SK-N-SH (cell line): ENCODE measurements at regions not wholly inside any gene's neighbourhood (a gene's known extent, or its start where the extent isn't known, plus 50 kb on each side); places are given as distances from the start of the nearest gene placed in this dataset.

ENCODE experiments used
- CTCF ChIA-PET: fragments of 300-600, 350-600 bp; formaldehyde crosslinking; extraction: SDS; loops from one replicate; lab custom pipeline; 2021; lab: Yijun Ruan, JAX
- POLR2A ChIA-PET: fragments of 350-600 bp; sonication (Branson Sonifier 250); formaldehyde crosslinking; extraction: SDS; loops from one replicate; lab custom pipeline; 2020; ENCODE audit warnings: antibody characterized with exemption, inconsistent platforms; lab: Yijun Ruan, JAX
- DNase-seq: peaks from one replicate; pipeline ENCODE4 v3.0.0; 2012
- H2AFZ ChIP-seq: fragments of 200-600 bp; sonication (generic); 2 replicates; pipeline ENCODE4 v1.8.1; 2016; ENCODE audit warnings: antibody characterized with exemption, mild to moderate bottlenecking, low read depth
- H3F3A ChIP-seq: fragments of 200-600 bp; sonication (generic); replicated peaks from 2 replicates; pipeline ENCODE3; 2016; ENCODE audit warnings: antibody characterized with exemption, mild to moderate bottlenecking; ENCODE audit not compliant: insufficient read depth
- H3K27ac ChIP-seq, 2 experiments: fragments of 200-500 bp in 1 of 2; fragments of 200-600 bp in 1 of 2; sonication (Bioruptor generic) in 1 of 2; sonication (generic), shearing (Covaris generic) in 1 of 2; 2 replicates each; pipeline versions ENCODE4 v1.5.1 to v1.6.1; 2014 to 2016; ENCODE audit warnings: low read depth in 2 of 2, inconsistent platforms in 1 of 2, low read length in 1 of 2, mild to moderate bottlenecking in 1 of 2, mixed read lengths in 1 of 2
- H3K27me3 ChIP-seq: fragments of 200-600 bp; sonication (generic), shearing (Covaris generic); 2 replicates; pipeline ENCODE4 v1.6.1; 2016; ENCODE audit warnings: mixed run types; ENCODE audit not compliant: insufficient read depth
- H3K36me3 ChIP-seq, 2 experiments: fragments of 200-500 bp in 1 of 2; fragments of 200-600 bp in 1 of 2; sonication (Bioruptor generic) in 1 of 2; sonication (generic) in 1 of 2; replicated peaks in 1 of 2; 2 replicates each; pipeline versions ENCODE3 to v1.5.1; 2014 to 2016; ENCODE audit warnings: low read length in 1 of 2, mild to moderate bottlenecking in 1 of 2; ENCODE audit not compliant: insufficient read depth in 2 of 2, control insufficient read depth in 1 of 2
- H3K4me1 ChIP-seq, 2 experiments: fragments of 200-500 bp in 1 of 2; fragments of 200-600 bp in 1 of 2; sonication (Bioruptor generic) in 1 of 2; sonication (generic), shearing (Covaris generic) in 1 of 2; 2 replicates each; pipeline versions ENCODE4 v1.5.1 to v1.6.1; 2014 to 2016; ENCODE audit warnings: low read depth in 1 of 2, low read length in 1 of 2, mixed run types in 1 of 2; ENCODE audit not compliant: insufficient read depth in 2 of 2, control insufficient read depth in 1 of 2
- H3K4me2 ChIP-seq: fragments of 200-600 bp; sonication (generic), shearing (Covaris generic); 2 replicates; pipeline ENCODE4 v1.6.1; 2017; ENCODE audit warnings: mixed run types
- H3K4me3 ChIP-seq, 2 experiments: fragments of 200-500 bp in 1 of 2; fragments of 200-600 bp in 1 of 2; sonication (Bioruptor generic) in 1 of 2; sonication (generic), shearing (Covaris generic) in 1 of 2; 2 replicates each; pipeline versions ENCODE4 v1.5.1 to v1.8.1; 2014 to 2016; ENCODE audit warnings: low read depth in 2 of 2, inconsistent platforms in 1 of 2, low read length in 1 of 2, mild to moderate bottlenecking in 1 of 2, mixed read lengths in 1 of 2, moderate library complexity in 1 of 2
- H3K79me2 ChIP-seq: fragments of 200-600 bp; sonication (generic); 2 replicates; pipeline ENCODE4 v1.8.1; 2017; ENCODE audit warnings: mild to moderate bottlenecking; ENCODE audit not compliant: insufficient read depth
- H3K9ac ChIP-seq: fragments of 200-600 bp; sonication (generic); 2 replicates; pipeline ENCODE4 v1.6.1; 2017; ENCODE audit warnings: mixed run types
- H3K9me2 ChIP-seq: fragments of 200-600 bp; sonication (generic); 2 replicates; pipeline ENCODE4 v1.6.1; 2017; ENCODE audit warnings: mixed run types
- H3K9me3 ChIP-seq: fragments of 200-600 bp; sonication (generic); 2 replicates; pipeline ENCODE4 v1.6.1; 2017; ENCODE audit warnings: mixed run types, mild to moderate bottlenecking, moderate library complexity
- H4K20me1 ChIP-seq: fragments of 200-600 bp; sonication (generic); 2 replicates; pipeline ENCODE4 v1.6.1; 2017; ENCODE audit warnings: mild to moderate bottlenecking, mixed run types; ENCODE audit not compliant: insufficient read depth
- CHD2 ChIP-seq: fragments of 150-350 bp; IDR thresholded peaks from 2 replicates; pipeline ENCODE4 v1.6.1; 2018; ENCODE audit warnings: low read length; ENCODE audit not compliant: partially characterized antibody
- EZH2phosphoT487 ChIP-seq: fragments of 200-600 bp; sonication (generic); IDR thresholded peaks from 2 replicates; pipeline ENCODE4 v1.6.1; 2017; ENCODE audit warnings: low read depth, mixed run types, mild to moderate bottlenecking, antibody characterized with exemption, moderate library complexity, borderline replicate concordance
- FOSL2 ChIP-seq: IDR thresholded peaks from 2 replicates; pipeline ENCODE4 v1.4.0; 2012; ENCODE audit warnings: low read depth, mild to moderate bottlenecking, moderate library complexity, borderline replicate concordance
- FOXJ3 ChIP-seq: sonication (generic); formaldehyde crosslinking; IDR thresholded peaks from 2 replicates; pipeline ENCODE4 v1.5.1; 2020; ENCODE audit warnings: mild to moderate bottlenecking, missing genetic modification reagents
- FOXM1 ChIP-seq: IDR thresholded peaks from 2 replicates; pipeline ENCODE4 v1.4.0; 2012; ENCODE audit warnings: low read depth, mild to moderate bottlenecking
- GATA2 ChIP-seq: sonication (generic); formaldehyde crosslinking; IDR thresholded peaks from 2 replicates; pipeline ENCODE4 v1.5.0; 2020; ENCODE audit warnings: mild to moderate bottlenecking, missing genetic modification reagents
- MAX ChIP-seq: IDR thresholded peaks from 2 replicates; pipeline ENCODE4 v1.4.0; 2012; ENCODE audit warnings: low read depth
- MEF2A ChIP-seq: IDR thresholded peaks from 2 replicates; pipeline ENCODE4 v1.4.0; 2012; ENCODE audit warnings: low read depth, borderline replicate concordance
- NFIC ChIP-seq: IDR thresholded peaks from 2 replicates; pipeline ENCODE4 v1.4.0; 2012; ENCODE audit warnings: borderline replicate concordance
- NRF1 ChIP-seq: IDR thresholded peaks from 2 replicates; pipeline ENCODE4 v1.6.1; 2012; ENCODE audit warnings: low read depth, mild to moderate bottlenecking, low read length
- PBX3 ChIP-seq: IDR thresholded peaks from 2 replicates; pipeline ENCODE4; 2012
- POLR2AphosphoS5 ChIP-seq: IDR thresholded peaks from 2 replicates; pipeline ENCODE4 v1.6.1; 2012; ENCODE audit warnings: low read depth, low read length
- RCOR1 ChIP-seq: fragments of 150-350 bp; IDR thresholded peaks from 2 replicates; pipeline ENCODE4 v1.6.1; 2017; ENCODE audit warnings: antibody characterized with exemption, low read length
- REST ChIP-seq: IDR thresholded peaks from 2 replicates; pipeline ENCODE4 v1.6.1; 2012; ENCODE audit warnings: mild to moderate bottlenecking, low read depth, low read length, moderate library complexity
- RFX5 ChIP-seq: IDR thresholded peaks from 2 replicates; pipeline ENCODE4 v1.6.1; 2012; ENCODE audit warnings: mild to moderate bottlenecking, improper control_type of control experiment, low read length
- TAF1 ChIP-seq: IDR thresholded peaks from 2 replicates; pipeline ENCODE4 v1.6.1; 2012; ENCODE audit warnings: low read depth, mild to moderate bottlenecking, low read length, moderate library complexity, borderline replicate concordance
- TEAD4 ChIP-seq: IDR thresholded peaks from 2 replicates; pipeline ENCODE4 v1.4.0; 2012; ENCODE audit warnings: mild to moderate bottlenecking, borderline replicate concordance; ENCODE audit not compliant: insufficient read depth
- YY1 ChIP-seq: IDR thresholded peaks from 2 replicates; pipeline ENCODE4 v1.4.0; 2012; ENCODE audit warnings: low read depth, mild to moderate bottlenecking
- WGBS: methylation state at CpG from one replicate; pipeline ENCODE4 v1.1.6; 2017; ENCODE audit warnings: low lambda C conversion rate; 5-methylcytosine and 5-hydroxymethylcytosine counted together
- TF ChIP-seq, protein P1 (sequence below): fragments of 150-350 bp; IDR thresholded peaks from 2 replicates; pipeline ENCODE4 v1.6.1; 2016; ENCODE audit warnings: mild to moderate bottlenecking, low read depth, low read length

DNA sequence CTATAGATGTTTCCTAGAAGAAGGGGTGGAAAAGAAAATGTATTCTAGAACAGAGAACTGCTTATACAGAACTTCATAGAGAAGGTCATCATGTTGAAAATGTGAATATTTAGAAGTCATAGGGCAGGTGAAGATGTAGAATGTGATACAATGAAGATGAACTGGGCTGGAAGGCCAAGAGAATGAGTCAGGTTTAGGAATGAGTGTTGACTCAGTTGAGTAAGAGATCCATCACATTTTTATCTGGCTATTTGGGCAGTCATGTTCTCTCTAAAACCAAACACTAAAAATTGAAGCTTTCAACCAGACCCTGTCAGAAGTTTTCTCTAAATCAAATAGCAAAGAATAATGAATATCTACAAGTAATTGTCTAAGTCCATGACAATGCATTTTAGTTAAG is 660.5 kb downstream of the KCNJ2 start:
- POLR2A ChIA-PET: no interaction called here

DNA sequence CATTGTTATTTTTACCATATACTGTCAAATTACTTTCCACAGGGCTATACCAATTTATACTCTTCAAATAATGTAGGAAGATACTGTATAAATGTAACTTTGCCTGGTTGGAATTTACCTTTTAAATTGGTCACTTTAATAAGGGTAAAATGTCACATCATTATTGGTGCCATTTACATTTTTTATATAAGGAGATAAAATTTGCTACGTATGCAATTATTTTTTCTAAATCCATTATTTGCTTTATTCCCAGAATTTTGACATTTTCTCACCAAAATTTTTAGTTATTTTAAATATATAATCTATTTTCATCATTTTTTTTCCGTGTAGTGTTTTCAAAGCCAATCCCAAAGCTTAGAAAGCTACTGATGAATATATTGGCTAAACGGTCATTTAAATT is 664.7 kb downstream of the KCNJ2 start:
- POLR2A ChIA-PET: no interaction called here
- Histone ChIP-seq H3F3A (no peaks in the 10 kb centered on the region), H3K4me2 (no peak overlapping the region), H3K4me1 (no peaks in the 10 kb centered on the region), H3K27me3 (no peaks in the 10 kb centered on the region), H3K9me2 (no peaks in the 10 kb centered on the region), H3K27ac (no peak overlapping the region), H3K9ac (no peak overlapping the region), H3K4me3 (no peak overlapping the region), H2AFZ (no peak overlapping the region), H4K20me1 (no peaks in the 10 kb centered on the region), H3K79me2 (no peaks in the 10 kb centered on the region), H3K36me3 (no peaks in the 10 kb centered on the region), H3K9me3 (no peaks in the 10 kb centered on the region)
- no peak for DNase-seq
- 58% methylated on average over 3 of the region's 3 CpGs for WGBS
- CTCF ChIA-PET: interaction anchor here (0.6 kb wide), 1 partner anchor 666 kb away, joined by 4 read pairs; no protein-coding TSS in a partner anchor
- TF ChIP-seq FOXJ3 (no peak), FOXM1 (no peak), MAX (no peak), EZH2phosphoT487 (no peak), RFX5 (no peak), TEAD4 (no peak), TAF1 (no peak), MEF2A (no peak), NRF1 (no peak), NFIC (no peak), GATA2 (no peak), RCOR1 (no peak), CHD2 (no peak), YY1 (no peak), PBX3 (no peak)
- TF ChIP-seq, protein P1, sequence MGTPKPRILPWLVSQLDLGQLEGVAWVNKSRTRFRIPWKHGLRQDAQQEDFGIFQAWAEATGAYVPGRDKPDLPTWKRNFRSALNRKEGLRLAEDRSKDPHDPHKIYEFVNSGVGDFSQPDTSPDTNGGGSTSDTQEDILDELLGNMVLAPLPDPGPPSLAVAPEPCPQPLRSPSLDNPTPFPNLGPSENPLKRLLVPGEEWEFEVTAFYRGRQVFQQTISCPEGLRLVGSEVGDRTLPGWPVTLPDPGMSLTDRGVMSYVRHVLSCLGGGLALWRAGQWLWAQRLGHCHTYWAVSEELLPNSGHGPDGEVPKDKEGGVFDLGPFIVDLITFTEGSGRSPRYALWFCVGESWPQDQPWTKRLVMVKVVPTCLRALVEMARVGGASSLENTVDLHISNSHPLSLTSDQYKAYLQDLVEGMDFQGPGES: no peak

More for the DNA sequence above, 660.5 kb downstream of the KCNJ2 start:
- Histone ChIP-seq H3K4me3 (no peak overlapping the region), H3K4me2 (no peak overlapping the region), H3K9me2 (no peaks in the 10 kb centered on the region), H3F3A (no peaks in the 10 kb centered on the region), H4K20me1 (no peaks in the 10 kb centered on the region), H3K9me3 (no peaks in the 10 kb centered on the region), H3K9ac (no peak overlapping the region), H3K36me3 (no peaks in the 10 kb centered on the region), H3K27me3 (no peaks in the 10 kb centered on the region), H3K79me2 (no peaks in the 10 kb centered on the region), H2AFZ (no peak overlapping the region), H3K27ac (no peak overlapping the region), H3K4me1 (peaks cover 0 to 3% of the 10 kb centered on the region in 2 experiments; a peak in 1 of 4 replicates)
- DNase-seq: no peak
- CTCF ChIA-PET: no interaction called here
- TF ChIP-seq FOSL2: no peak
- TF ChIP-seq REST: no peak
- TF ChIP-seq POLR2AphosphoS5: no peak
- no peak for TF ChIP-seq CHD2
- no peak for TF ChIP-seq TAF1
- TF ChIP-seq RCOR1: no peak
- TF ChIP-seq NRF1: no peak
- no peak for TF ChIP-seq GATA2
